ENCODE measurements at regions not wholly inside any gene's neighbourhood (a gene's known extent, or its start where the extent isn't known, plus 50 kb on each side); places are given as distances from the start of the nearest gene placed in this dataset.

DNA sequence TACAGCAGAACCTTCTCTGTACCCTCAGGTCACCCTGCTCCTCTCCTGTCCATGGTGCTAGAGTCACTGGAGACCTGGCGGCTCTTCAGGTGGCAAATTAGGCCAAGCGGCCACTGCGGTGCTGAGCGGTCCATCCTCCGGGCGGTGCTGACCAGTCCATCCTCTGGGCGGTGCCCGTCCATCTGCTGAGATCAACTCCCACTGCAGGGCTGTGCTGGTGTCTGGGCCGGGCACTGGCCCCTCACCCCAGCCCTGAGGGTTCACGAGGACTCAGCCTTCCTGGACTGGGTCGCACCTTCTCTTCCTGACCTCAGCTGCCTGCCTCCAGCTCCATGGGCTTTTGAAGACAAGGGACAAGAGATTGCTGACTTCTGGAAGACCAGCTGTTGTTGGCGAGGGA lies 782.9 kb downstream of the BRD1 start:
- no peaks in the 10 kb centered on the region for H3K4me1 Mint-ChIP-seq
- H3K4me3 Mint-ChIP-seq: no peak overlapping the region
- H3K27me3 Mint-ChIP-seq (ENCODE audit: low read depth): peaks cover 64% of the 10 kb centered on the region
- no peaks in the 10 kb centered on the region for H3K36me3 Mint-ChIP-seq (ENCODE audit: low read depth)
- H3K9me3 Mint-ChIP-seq: no peaks in the 10 kb centered on the region
- H3K27ac Mint-ChIP-seq: no peak overlapping the region
- TF ChIP-seq, protein P1, sequence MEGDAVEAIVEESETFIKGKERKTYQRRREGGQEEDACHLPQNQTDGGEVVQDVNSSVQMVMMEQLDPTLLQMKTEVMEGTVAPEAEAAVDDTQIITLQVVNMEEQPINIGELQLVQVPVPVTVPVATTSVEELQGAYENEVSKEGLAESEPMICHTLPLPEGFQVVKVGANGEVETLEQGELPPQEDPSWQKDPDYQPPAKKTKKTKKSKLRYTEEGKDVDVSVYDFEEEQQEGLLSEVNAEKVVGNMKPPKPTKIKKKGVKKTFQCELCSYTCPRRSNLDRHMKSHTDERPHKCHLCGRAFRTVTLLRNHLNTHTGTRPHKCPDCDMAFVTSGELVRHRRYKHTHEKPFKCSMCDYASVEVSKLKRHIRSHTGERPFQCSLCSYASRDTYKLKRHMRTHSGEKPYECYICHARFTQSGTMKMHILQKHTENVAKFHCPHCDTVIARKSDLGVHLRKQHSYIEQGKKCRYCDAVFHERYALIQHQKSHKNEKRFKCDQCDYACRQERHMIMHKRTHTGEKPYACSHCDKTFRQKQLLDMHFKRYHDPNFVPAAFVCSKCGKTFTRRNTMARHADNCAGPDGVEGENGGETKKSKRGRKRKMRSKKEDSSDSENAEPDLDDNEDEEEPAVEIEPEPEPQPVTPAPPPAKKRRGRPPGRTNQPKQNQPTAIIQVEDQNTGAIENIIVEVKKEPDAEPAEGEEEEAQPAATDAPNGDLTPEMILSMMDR (IDR thresholded peaks at IDR 0.05; ENCODE audit: unreplicated experiment in 3 of 3): no peak

DNA sequence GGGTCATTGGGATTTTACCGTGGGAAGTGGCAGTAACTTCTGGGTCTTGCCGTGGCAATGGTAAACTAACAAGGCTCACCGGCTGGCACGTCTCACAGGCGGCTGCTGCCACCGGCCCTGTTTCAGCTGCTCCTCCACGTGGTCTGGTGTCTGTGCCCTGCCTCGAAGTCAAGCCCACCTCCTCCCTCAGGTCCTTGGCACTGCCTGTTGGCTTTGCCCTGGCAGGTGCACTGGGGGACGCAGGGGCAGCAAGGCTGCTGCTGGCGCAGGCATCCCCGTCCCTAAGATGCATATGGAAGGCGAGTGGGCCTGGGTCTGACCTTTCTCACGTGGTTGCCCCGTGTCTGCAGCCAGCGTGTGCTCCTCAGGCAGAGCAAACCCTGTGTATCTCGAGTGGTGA lies 783.6 kb downstream of the BRD1 start:
- Mint-ChIP-seq H3K4me1 (no peaks in the 10 kb centered on the region), H3K9me3 (no peaks in the 10 kb centered on the region), H3K36me3 (ENCODE audit: low read depth) (no peaks in the 10 kb centered on the region), H3K4me3 (no peak overlapping the region), H3K27ac (no peak overlapping the region), H3K27me3 (ENCODE audit: low read depth) (peaks cover 62% of the 10 kb centered on the region)
- TF ChIP-seq, protein P1 (IDR thresholded peaks at IDR 0.05; ENCODE audit: unreplicated experiment in 3 of 3): no peak

DNA sequence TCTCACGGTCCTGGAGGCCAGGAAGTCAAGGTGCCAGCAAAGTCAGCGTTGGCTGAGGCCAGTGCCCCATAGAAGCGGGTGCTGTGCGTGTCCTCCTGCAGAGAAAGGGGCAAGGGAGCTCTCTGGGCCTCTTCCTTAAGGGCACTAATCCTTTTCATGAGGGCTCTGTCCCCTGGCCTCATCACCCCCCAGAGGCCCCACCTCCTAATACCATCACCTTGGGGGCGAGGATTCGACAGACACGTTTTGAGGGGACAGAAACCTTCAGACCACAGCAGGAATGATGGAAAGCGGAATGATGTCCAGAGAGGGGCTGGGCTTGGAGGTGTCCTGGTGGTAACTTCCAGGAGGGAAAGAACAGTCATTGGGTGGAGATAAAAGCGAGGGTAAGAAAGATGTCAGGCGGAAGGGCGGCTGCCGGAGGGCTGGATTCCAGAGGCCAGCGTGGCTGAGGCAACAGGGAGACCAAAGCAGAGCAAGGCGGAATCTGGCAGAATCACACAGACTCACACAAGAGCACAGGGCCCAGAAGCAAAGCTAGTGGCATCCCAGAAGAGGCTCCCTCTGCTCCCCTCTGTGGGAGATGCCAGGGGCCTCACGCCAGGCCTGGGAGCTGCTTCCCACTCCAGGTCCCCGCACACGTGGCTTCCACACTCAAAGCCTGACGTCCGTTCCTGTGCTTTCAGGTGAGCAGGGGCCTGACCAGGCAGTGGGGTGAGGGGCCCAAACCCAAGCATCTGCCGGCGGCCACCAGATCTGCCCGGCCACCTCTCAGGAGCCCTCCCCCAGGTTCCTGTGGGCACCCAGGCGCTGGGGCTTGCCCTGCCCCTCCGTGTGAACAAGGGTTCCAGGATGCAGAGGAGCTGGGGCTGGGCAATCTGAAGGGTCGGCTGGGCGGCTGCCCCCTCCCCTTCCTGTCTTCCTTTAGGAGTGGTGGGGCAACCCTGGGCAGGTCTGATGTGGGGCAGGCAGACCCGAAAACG lies 784.5 kb downstream of the BRD1 start:
- no peak overlapping the region for H3K27ac Mint-ChIP-seq
- no peaks in the 10 kb centered on the region for H3K4me1 Mint-ChIP-seq
- no peaks in the 10 kb centered on the region for H3K9me3 Mint-ChIP-seq
- no peaks in the 10 kb centered on the region for H3K36me3 Mint-ChIP-seq (ENCODE audit: low read depth)
- TF ChIP-seq, protein P1 (IDR thresholded peaks at IDR 0.05; ENCODE audit: unreplicated experiment in 3 of 3): no peak
- H3K4me3 Mint-ChIP-seq: no peak overlapping the region
- peaks cover 59% of the 10 kb centered on the region for H3K27me3 Mint-ChIP-seq (ENCODE audit: low read depth)

DNA sequence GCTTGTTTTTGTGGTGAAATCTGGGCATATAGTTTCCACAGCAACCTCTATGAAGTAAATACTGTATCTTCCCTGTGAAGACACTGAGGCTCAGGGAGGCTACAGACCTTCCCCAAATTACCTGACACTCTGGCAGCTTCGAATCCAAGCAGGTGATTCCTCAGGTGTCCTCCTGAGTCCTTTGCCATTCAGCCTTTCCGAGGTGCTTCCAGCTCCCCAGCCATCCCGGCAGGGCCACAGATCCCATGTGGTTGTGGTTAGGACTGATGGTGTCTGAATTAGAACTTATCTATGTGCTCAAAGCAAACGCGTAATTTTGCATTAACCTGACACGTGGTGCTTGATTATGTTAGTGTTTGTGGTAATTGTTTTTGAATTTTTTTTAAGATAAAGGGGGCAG lies 785.6 kb downstream of the BRD1 start:
- Mint-ChIP-seq H3K4me3 (no peak overlapping the region), H3K36me3 (ENCODE audit: low read depth) (no peaks in the 10 kb centered on the region), H3K4me1 (no peaks in the 10 kb centered on the region), H3K9me3 (no peaks in the 10 kb centered on the region), H3K27ac (no peak overlapping the region), H3K27me3 (ENCODE audit: low read depth) (peaks cover 48% of the 10 kb centered on the region)
- TF ChIP-seq, protein P1 (IDR thresholded peaks at IDR 0.05; ENCODE audit: unreplicated experiment in 3 of 3): no peak

DNA sequence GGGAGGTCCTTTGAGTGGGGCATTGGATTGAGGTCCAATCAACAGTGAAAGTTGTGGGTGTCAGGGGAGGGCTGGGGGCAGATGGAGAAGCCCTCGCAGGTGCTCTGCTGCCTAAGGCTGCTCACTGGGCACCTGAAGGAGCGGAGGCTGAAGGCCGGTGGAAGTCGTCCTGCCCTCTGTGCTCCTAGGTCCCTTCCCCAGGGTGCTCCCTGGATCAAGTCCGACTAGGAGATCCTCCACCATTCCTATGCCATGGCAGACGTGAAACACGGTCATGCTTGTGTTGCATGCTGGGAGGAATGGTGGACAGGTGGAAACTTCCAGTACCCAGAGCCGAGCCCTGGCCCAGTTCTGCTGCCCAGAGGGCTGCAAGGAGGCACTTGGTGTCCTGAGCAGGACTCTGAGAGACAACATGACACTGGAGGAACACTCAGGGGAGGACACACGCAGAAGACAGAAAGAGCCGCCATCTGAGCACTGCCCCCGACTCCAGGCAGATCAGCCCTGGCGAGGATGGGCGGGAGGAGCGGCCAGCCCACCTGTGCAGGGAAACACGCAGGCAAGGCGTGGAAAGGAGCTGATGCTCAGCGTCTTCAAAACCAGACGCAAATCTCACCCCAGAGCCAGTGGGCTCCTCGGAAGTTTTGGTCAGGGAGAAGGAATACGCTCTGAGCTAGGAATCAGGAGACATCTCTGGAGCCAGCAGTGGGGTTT lies 786.8 kb downstream of the BRD1 start:
- Mint-ChIP-seq H3K27ac (no peak overlapping the region), H3K36me3 (ENCODE audit: low read depth) (no peaks in the 10 kb centered on the region), H3K9me3 (no peaks in the 10 kb centered on the region), H3K4me3 (no peak overlapping the region), H3K4me1 (no peaks in the 10 kb centered on the region), H3K27me3 (ENCODE audit: low read depth) (peaks cover 50% of the 10 kb centered on the region)
- TF ChIP-seq, protein P1 (IDR thresholded peaks at IDR 0.05; ENCODE audit: unreplicated experiment in 3 of 3): no peak

All from nephron (organoid).